C4-2B (cell line): ENCODE measurements at regions not wholly inside any gene's neighbourhood (a gene's known extent, or its start where the extent isn't known, plus 50 kb on each side); places are given as distances from the start of the nearest gene placed in this dataset.

Source experiments
- CTCF ChIP-seq: fragments of 450-650 bp; conservative IDR thresholded peaks from 2 replicates; pipeline ENCODE4 v1.5.1; 2017; ENCODE audit warnings: mild to moderate bottlenecking
- ZFX ChIP-seq: fragments of 450-650 bp; IDR thresholded peaks from 2 replicates; pipeline ENCODE4 v1.6.1; 2017

- no peak for TF ChIP-seq CTCF
- TF ChIP-seq ZFX: no peak
These were observed 358.4 kb upstream of the SOX5 start for GRCh38 chr12:24307716-24308335.
